C4-2B (cell line): ENCODE measurements at regions not wholly inside any gene's neighbourhood (a gene's known extent, or its start where the extent isn't known, plus 50 kb on each side); places are given as distances from the start of the nearest gene placed in this dataset.

Experiments
- H3K27ac ChIP-seq: fragments of 450-650 bp; 2 replicates; pipeline ENCODE4 v1.5.1; 2017
- CTCF ChIP-seq: fragments of 450-650 bp; conservative IDR thresholded peaks from 2 replicates; pipeline ENCODE4 v1.5.1; 2017; ENCODE audit warnings: mild to moderate bottlenecking
- ZFX ChIP-seq: fragments of 450-650 bp; IDR thresholded peaks from 2 replicates; pipeline ENCODE4 v1.6.1; 2017

- TF ChIP-seq ZFX = no peak
- TF ChIP-seq CTCF = no peak
- no peak overlapping the region for H3K27ac ChIP-seq
Observed at GRCh38 chr3:160154033-160154432, 71.2 kb upstream of the C3orf80 start.

- no peak overlapping the region for H3K27ac ChIP-seq
- TF ChIP-seq CTCF (no peak), ZFX (no peak)
Observed at GRCh38 chr3:160154596-160154995, 70.6 kb upstream of the C3orf80 start.

- TF ChIP-seq ZFX (no peak), CTCF (no peak)
Observed at GRCh38 chr3:160157321-160157720, 67.9 kb upstream of the C3orf80 start.

GRCh38 chr3:160159341-160159740, 65.9 kb upstream of the C3orf80 start:
- TF ChIP-seq ZFX (no peak), CTCF (no peak)
- H3K27ac ChIP-seq = no peak overlapping the region

More at GRCh38 chr3:160157321-160157720, 67.9 kb upstream of the C3orf80 start:
- H3K27ac ChIP-seq = no peak overlapping the region

- no peak overlapping the region for H3K27ac ChIP-seq
- TF ChIP-seq ZFX (no peak), CTCF (no peak)
Observed at GRCh38 chr3:160159806-160160205, 65.4 kb upstream of the C3orf80 start.

GRCh38 chr3:160161921-160162320, 63.3 kb upstream of the C3orf80 start:
- no peak for TF ChIP-seq CTCF
- TF ChIP-seq ZFX = no peak
- no peak overlapping the region for H3K27ac ChIP-seq

GRCh38 chr3:160162440-160162839, 62.8 kb upstream of the C3orf80 start:
- H3K27ac ChIP-seq = no peak overlapping the region
- TF ChIP-seq ZFX (no peak), CTCF (no peak)
